ENCODE measurements at regions not wholly inside any gene's neighbourhood (a gene's known extent, or its start where the extent isn't known, plus 50 kb on each side); places are given as distances from the start of the nearest gene placed in this dataset.

- TF ChIP-seq CTCF (IDR thresholded peaks at IDR 0.05; ENCODE audit: low read depth, low read length), result no peak
- no peak for TF ChIP-seq EZH2phosphoT487 (IDR thresholded peaks at IDR 0.05; ENCODE audit: low read depth)
Measured at GRCh38 chr4:188612659-188613058, 473.4 kb downstream of the TRIML1 start.
